IMR-90 (cell line): ENCODE measurements at regions not wholly inside any gene's neighbourhood (a gene's known extent, or its start where the extent isn't known, plus 50 kb on each side); places are given as distances from the start of the nearest gene placed in this dataset.

ENCODE experiments used
- ATAC-seq: fragments of 200-7000 bp; cut with Tn5 transposase; 2 replicates; pipeline ENCODE4 v1.9.1; 2020; ENCODE audit warnings: low read depth, mild to moderate bottlenecking, moderate library complexity
- BruUV-seq: library from RNA; stranded (reverse); fragments of 400-500 nt; replicated peaks from 2 replicates; lab custom pipeline; 2021; lab: Mats Ljungman, UMichigan
- CTCF ChIA-PET: fragments of 300-600 bp; formaldehyde crosslinking; extraction: SDS; loops from one replicate; lab custom pipeline; 2021; ENCODE audit warnings: antibody characterized with exemption; lab: Yijun Ruan, JAX
- POLR2A ChIA-PET: fragments of 300-600 bp; sonication (Branson Sonifier 250); formaldehyde crosslinking; loops from one replicate; lab custom pipeline; 2022; ENCODE audit warnings: antibody characterized with exemption; ENCODE audit not compliant: unreplicated experiment; lab: Charles Lee
- DNase-seq: peaks from one replicate; pipeline ENCODE4 v3.0.0; 2013
- H2AFZ ChIP-seq: replicated peaks from 2 replicates; pipeline ENCODE3; 2013; ENCODE audit warnings: low read length, mild to moderate bottlenecking; ENCODE audit not compliant: poor library complexity
- H2AK5ac ChIP-seq: 2 replicates; pipeline ENCODE4 v1.6.1; 2013; ENCODE audit warnings: low read depth, low read length, inconsistent platforms
- H2AK9ac ChIP-seq: replicated peaks from 2 replicates; pipeline ENCODE3; 2013; ENCODE audit warnings: mild to moderate bottlenecking, low read depth, low read length, moderate library complexity; ENCODE audit not compliant: poor library complexity
- H2BK120ac ChIP-seq: 2 replicates; pipeline ENCODE4 v1.6.1; 2013; ENCODE audit warnings: low read depth, low read length, inconsistent platforms
- H2BK15ac ChIP-seq: 3 replicates; pipeline ENCODE4 v1.6.1; 2013; ENCODE audit warnings: low read depth, low read length, inconsistent platforms
- H2BK20ac ChIP-seq: 2 replicates; pipeline ENCODE4 v1.6.1; 2013; ENCODE audit warnings: low read depth, mild to moderate bottlenecking, inconsistent platforms, low read length, moderate library complexity
- H2BK5ac ChIP-seq: 2 replicates; pipeline ENCODE4 v1.6.1; 2013; ENCODE audit warnings: mild to moderate bottlenecking, low read depth, low read length, inconsistent platforms; ENCODE audit not compliant: poor library complexity, severe bottlenecking
- H3K14ac ChIP-seq: replicated peaks from 2 replicates; pipeline ENCODE4 v1.6.1; 2013; ENCODE audit warnings: low read depth, low read length, inconsistent platforms
- H3K18ac ChIP-seq: 2 replicates; pipeline ENCODE4 v1.6.1; 2013; ENCODE audit warnings: low read depth, low read length, control low read depth
- H3K23ac ChIP-seq: 2 replicates; pipeline ENCODE4 v1.6.1; 2013; ENCODE audit warnings: low read depth, low read length, inconsistent platforms
- H3K27ac ChIP-seq: 2 replicates; pipeline ENCODE4 v1.5.1; 2013; ENCODE audit warnings: mild to moderate bottlenecking, control low read depth, low read length; ENCODE audit not compliant: insufficient read depth
- H3K27me3 ChIP-seq: 2 replicates; pipeline ENCODE4 v1.6.1; 2013; ENCODE audit warnings: low read length; ENCODE audit not compliant: control insufficient read depth, insufficient read depth
- H3K36me3 ChIP-seq: 2 replicates; pipeline ENCODE4 v1.6.1; 2013; ENCODE audit warnings: low read length, mixed read lengths; ENCODE audit not compliant: control insufficient read depth, insufficient read depth
- H3K4ac ChIP-seq: 2 replicates; pipeline ENCODE4 v1.6.1; 2013; ENCODE audit warnings: low read depth, low read length, inconsistent platforms
- H3K4me1 ChIP-seq: 2 replicates; pipeline ENCODE4 v1.6.1; 2013; ENCODE audit warnings: low read length, mixed read lengths; ENCODE audit not compliant: control insufficient read depth, insufficient read depth
- H3K4me2 ChIP-seq: 2 replicates; pipeline ENCODE4 v1.6.1; 2013; ENCODE audit warnings: low read depth, mild to moderate bottlenecking, control low read depth, low read length, moderate library complexity
- H3K4me3 ChIP-seq: 2 replicates; pipeline ENCODE4 v1.5.1; 2013; ENCODE audit warnings: low read depth, mild to moderate bottlenecking, control low read depth, low read length, moderate library complexity; ENCODE audit not compliant: insufficient read depth
- H3K56ac ChIP-seq: 2 replicates; pipeline ENCODE4 v1.6.1; 2013; ENCODE audit warnings: low read length, inconsistent platforms; ENCODE audit not compliant: insufficient read depth; ENCODE audit errors: extremely low read depth
- H3K79me1 ChIP-seq, 2 experiments: 2 replicates each; pipeline ENCODE4 v1.6.1; 2013; ENCODE audit warnings: low read length in 2 of 2, inconsistent platforms in 1 of 2, low read depth in 1 of 2
- H3K9ac ChIP-seq: 2 replicates; pipeline ENCODE4 v1.6.1; 2013; ENCODE audit warnings: low read depth, low read length, control low read depth
- H3K9me1 ChIP-seq: 2 replicates; pipeline ENCODE4 v1.6.1; 2013; ENCODE audit warnings: low read length, inconsistent platforms; ENCODE audit not compliant: insufficient read depth
- H3K9me3 ChIP-seq: 2 replicates; pipeline ENCODE4 v1.6.1; 2013; ENCODE audit warnings: low read length; ENCODE audit not compliant: control insufficient read depth, insufficient read depth
- H4K20me1 ChIP-seq: 2 replicates; pipeline ENCODE4 v1.6.1; 2013; ENCODE audit warnings: low read length, inconsistent platforms; ENCODE audit not compliant: insufficient read depth
- H4K5ac ChIP-seq: 2 replicates; pipeline ENCODE4 v1.6.1; 2013; ENCODE audit warnings: mild to moderate bottlenecking, low read depth, low read length, control low read depth
- H4K8ac ChIP-seq, 2 experiments: 2 replicates each; pipeline ENCODE4 v1.6.1; 2013; ENCODE audit warnings: low read depth in 2 of 2, low read length in 2 of 2, control low read depth in 1 of 2, inconsistent platforms in 1 of 2
- H4K91ac ChIP-seq: 2 replicates; pipeline ENCODE4 v1.6.1; 2013; ENCODE audit warnings: low read depth, low read length, inconsistent platforms; ENCODE audit not compliant: insufficient read depth
- CEBPB ChIP-seq: IDR thresholded peaks from 2 replicates; pipeline ENCODE4 v1.6.1; 2012; ENCODE audit warnings: low read depth, low read length, improper control_type of control experiment
- CHD1 ChIP-seq: IDR thresholded peaks from 2 replicates; pipeline ENCODE4 v1.6.1; 2012; ENCODE audit warnings: low read depth, low read length, improper control_type of control experiment
- ELK1 ChIP-seq: fragments of 150-350 bp; IDR thresholded peaks from 2 replicates; pipeline ENCODE4 v1.6.1; 2016; ENCODE audit warnings: low read depth, mild to moderate bottlenecking, low read length, moderate library complexity, borderline replicate concordance
- FOS ChIP-seq: fragments of 150-350 bp; IDR thresholded peaks from 2 replicates; pipeline ENCODE4 v1.6.1; 2016; ENCODE audit warnings: low read depth, low read length
- MAFK ChIP-seq: IDR thresholded peaks from 2 replicates; pipeline ENCODE4 v1.6.1; 2012; ENCODE audit warnings: low read depth, low read length, improper control_type of control experiment
- MAZ ChIP-seq: IDR thresholded peaks from 2 replicates; pipeline ENCODE4 v1.6.1; 2012; ENCODE audit warnings: low read depth, mild to moderate bottlenecking, low read length, improper control_type of control experiment, moderate library complexity, borderline replicate concordance
- MXI1 ChIP-seq: IDR thresholded peaks from 2 replicates; pipeline ENCODE4 v1.6.1; 2012; ENCODE audit warnings: low read depth, mild to moderate bottlenecking, low read length, moderate library complexity, borderline replicate concordance
- POLR2A ChIP-seq: IDR thresholded peaks from 2 replicates; pipeline ENCODE4 v1.6.1; 2012; ENCODE audit warnings: mild to moderate bottlenecking, low read depth, low read length
- RAD21 ChIP-seq: IDR thresholded peaks from 2 replicates; pipeline ENCODE4 v1.6.1; 2012; ENCODE audit warnings: low read length, improper control_type of control experiment
- RCOR1 ChIP-seq: IDR thresholded peaks from 2 replicates; pipeline ENCODE4 v1.6.1; 2012; ENCODE audit warnings: mild to moderate bottlenecking, low read length, improper control_type of control experiment; ENCODE audit not compliant: insufficient replicate concordance
- WGBS, 2 experiments: methylation state at CpG; one replicate each; pipeline versions ENCODE4 v1.1.5 to v1.1.7; 2013; ENCODE audit warnings: missing lambda C conversion rate in 2 of 2; ENCODE audit not compliant: insufficient read length in 1 of 2; ENCODE audit errors: extremely low coverage in 2 of 2; 5-methylcytosine and 5-hydroxymethylcytosine counted together
- dilution Hi-C: fragments of 300-500 bp; cut with HindIII; formaldehyde crosslinking; loops from one replicate; pipeline ENCODE4 v1.14.3; 2018; ENCODE audit warnings: low sequenced_read_pairs; ENCODE audit not compliant: unreplicated experiment
- in situ Hi-C: fragments of 300-500 bp; cut with MboI; formaldehyde crosslinking; loops from 3 replicates; pipeline ENCODE4 v1.14.3; 2019; ENCODE audit warnings: low sequenced_read_pairs, inconsistent platforms, mixed read lengths
- intact Hi-C: fragments of 100-400 bp; cut with micrococcal nuclease; formaldehyde crosslinking; loops from 2 replicates; pipeline ENCODE4 v1.10.0; 2022
- TF ChIP-seq, protein P1 (sequence below): fragments of 150-350 bp; IDR thresholded peaks from 2 replicates; pipeline ENCODE4 v1.6.1; 2017; ENCODE audit warnings: mild to moderate bottlenecking, antibody characterized with exemption, low read length, low read depth

GRCh38 chr4:152065545-152065944 lies 304.7 kb upstream of the GATB start:
- no peak overlapping the region for H2BK20ac ChIP-seq
- no peak overlapping the region for H3K56ac ChIP-seq
- CTCF ChIA-PET, result no interaction called here
- in situ Hi-C loops, result no loop called here
- H3K18ac ChIP-seq, result no peak overlapping the region
- H2BK5ac ChIP-seq, result no peak overlapping the region
- H3K4me1 ChIP-seq, result no peaks in the 10 kb centered on the region; the same call in 1 of the 2 replicates
- no peak overlapping the region for H3K27ac ChIP-seq
- no peak overlapping the region for H2AK5ac ChIP-seq
- H3K23ac ChIP-seq, result no peak overlapping the region
- POLR2A ChIA-PET, result no interaction called here
- intact Hi-C loops, result no loop called here
- H3K36me3 ChIP-seq, result no peaks in the 10 kb centered on the region
- H3K4me2 ChIP-seq, result no peak overlapping the region
- dilution Hi-C loops, result no loop called here
- H4K20me1 ChIP-seq, result no peaks in the 10 kb centered on the region
- H3K4me3 ChIP-seq, result no peak overlapping the region
- no peaks in the 10 kb centered on the region for H3K79me1 ChIP-seq
- H2AFZ ChIP-seq, result no peak overlapping the region
- peaks cover 4% of the 10 kb centered on the region for H3K27me3 ChIP-seq
- BruUV-seq, result no TSS peak
- H4K8ac ChIP-seq, result no peak overlapping the region
- DNase-seq (no peak), ATAC-seq (no peak)
- H4K91ac ChIP-seq, result no peak overlapping the region
- peaks cover 2% of the 10 kb centered on the region; the same call in 1 of the 2 replicates for H3K9me3 ChIP-seq
- no peak overlapping the region for H3K9ac ChIP-seq
- TF ChIP-seq, protein P1, sequence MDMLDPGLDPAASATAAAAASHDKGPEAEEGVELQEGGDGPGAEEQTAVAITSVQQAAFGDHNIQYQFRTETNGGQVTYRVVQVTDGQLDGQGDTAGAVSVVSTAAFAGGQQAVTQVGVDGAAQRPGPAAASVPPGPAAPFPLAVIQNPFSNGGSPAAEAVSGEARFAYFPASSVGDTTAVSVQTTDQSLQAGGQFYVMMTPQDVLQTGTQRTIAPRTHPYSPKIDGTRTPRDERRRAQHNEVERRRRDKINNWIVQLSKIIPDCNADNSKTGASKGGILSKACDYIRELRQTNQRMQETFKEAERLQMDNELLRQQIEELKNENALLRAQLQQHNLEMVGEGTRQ, result no peak
- TF ChIP-seq CHD1, result no peak
- TF ChIP-seq MXI1, result no peak
- TF ChIP-seq CEBPB, result no peak
- no peak for TF ChIP-seq MAZ
- TF ChIP-seq RCOR1, result no peak
- no peak for TF ChIP-seq RAD21
- TF ChIP-seq FOS, result no peak
- TF ChIP-seq MAFK, result no peak
- no peak for TF ChIP-seq POLR2A
- TF ChIP-seq ELK1, result no peak
- H3K4ac ChIP-seq, result no peak overlapping the region
- WGBS, 2 experiments, result no CpG with 5 or more reads among the region's 2 CpGs
- no peaks in the 10 kb centered on the region for H3K9me1 ChIP-seq
- H2BK120ac ChIP-seq, result no peak overlapping the region
- no peak overlapping the region for H4K5ac ChIP-seq
- H2BK15ac ChIP-seq, result no peak overlapping the region
- no peak overlapping the region for H2AK9ac ChIP-seq
- no peak overlapping the region for H3K14ac ChIP-seq
